Vagina (tissue), 2 donors: ENCODE measurements at regions not wholly inside any gene's neighbourhood (a gene's known extent, or its start where the extent isn't known, plus 50 kb on each side); places are given as distances from the start of the nearest gene placed in this dataset.

Source experiments
- CTCF ChIP-seq, 3 experiments: fragments of 450-650 bp in 2 of 3; fragments of 200-600 bp in 1 of 3; sonication (generic) in 1 of 3; IDR thresholded peaks; one replicate each; pipeline ENCODE4 v1.5.1; 2017 to 2019; ENCODE audit warnings: antibody characterized with exemption in 3 of 3, mild to moderate bottlenecking in 2 of 3, moderate library complexity in 2 of 3
- POLR2AphosphoS5 ChIP-seq, 2 donors: sonication (generic); formaldehyde crosslinking; IDR thresholded peaks; one replicate each; pipeline ENCODE4 v1.9.0; 2017; ENCODE audit warnings: antibody characterized with exemption in 2 of 2, mild to moderate bottlenecking in 2 of 2, low read depth in 1 of 2; ENCODE audit not compliant: insufficient read depth in 1 of 2

- TF ChIP-seq CTCF (IDR thresholded peaks at IDR 0.05), result no peak
- no peak for TF ChIP-seq POLR2AphosphoS5 (IDR thresholded peaks at IDR 0.05; ENCODE audit: insufficient read depth in 1 of 2, low read depth in 1 of 2)
Observed at GRCh38 chr1:29413661-29414060, 177.3 kb downstream of the PTPRU start.
